ENCODE measurements at regions not wholly inside any gene's neighbourhood (a gene's known extent, or its start where the extent isn't known, plus 50 kb on each side); places are given as distances from the start of the nearest gene placed in this dataset.

DNA sequence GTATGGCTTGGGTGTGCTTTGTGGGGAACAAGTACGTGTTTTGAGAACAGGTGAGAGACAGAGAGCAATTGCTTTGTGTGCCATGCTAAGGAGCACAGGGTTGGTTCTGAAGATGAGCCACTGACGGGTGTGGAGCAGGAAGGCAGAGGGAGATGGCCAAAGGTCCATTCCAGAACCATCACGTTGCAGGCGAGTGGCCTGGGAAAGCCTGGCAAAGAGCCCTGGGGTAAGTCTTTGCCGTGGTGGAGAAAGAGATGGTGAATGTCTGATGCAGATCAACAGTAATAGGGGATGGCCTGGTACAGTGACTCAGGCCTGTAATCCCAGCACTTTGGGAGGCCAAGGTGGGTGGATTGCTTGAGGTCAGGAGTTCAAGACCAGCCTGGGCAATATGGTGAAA is 93.5 kb upstream of the ZNF521 start:
- TF ChIP-seq, protein P1, sequence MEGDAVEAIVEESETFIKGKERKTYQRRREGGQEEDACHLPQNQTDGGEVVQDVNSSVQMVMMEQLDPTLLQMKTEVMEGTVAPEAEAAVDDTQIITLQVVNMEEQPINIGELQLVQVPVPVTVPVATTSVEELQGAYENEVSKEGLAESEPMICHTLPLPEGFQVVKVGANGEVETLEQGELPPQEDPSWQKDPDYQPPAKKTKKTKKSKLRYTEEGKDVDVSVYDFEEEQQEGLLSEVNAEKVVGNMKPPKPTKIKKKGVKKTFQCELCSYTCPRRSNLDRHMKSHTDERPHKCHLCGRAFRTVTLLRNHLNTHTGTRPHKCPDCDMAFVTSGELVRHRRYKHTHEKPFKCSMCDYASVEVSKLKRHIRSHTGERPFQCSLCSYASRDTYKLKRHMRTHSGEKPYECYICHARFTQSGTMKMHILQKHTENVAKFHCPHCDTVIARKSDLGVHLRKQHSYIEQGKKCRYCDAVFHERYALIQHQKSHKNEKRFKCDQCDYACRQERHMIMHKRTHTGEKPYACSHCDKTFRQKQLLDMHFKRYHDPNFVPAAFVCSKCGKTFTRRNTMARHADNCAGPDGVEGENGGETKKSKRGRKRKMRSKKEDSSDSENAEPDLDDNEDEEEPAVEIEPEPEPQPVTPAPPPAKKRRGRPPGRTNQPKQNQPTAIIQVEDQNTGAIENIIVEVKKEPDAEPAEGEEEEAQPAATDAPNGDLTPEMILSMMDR (conservative IDR thresholded peaks at IDR 0.05; ENCODE audit: low read depth, low read length): no peak
- DNase-seq (ENCODE audit: low read depth): no peak
- H3K4me3 ChIP-seq (ENCODE audit: low read depth, low read length): no peak overlapping the region

GRCh38 chr18:25443776-25444175 is 91.8 kb upstream of the ZNF521 start:
- TF ChIP-seq, protein P1 (conservative IDR thresholded peaks at IDR 0.05; ENCODE audit: low read depth, low read length): no peak
- no peak for DNase-seq (ENCODE audit: low read depth)
- H3K4me3 ChIP-seq (ENCODE audit: low read depth, low read length): no peak overlapping the region

GRCh38 chr18:25435149-25435782 is 83.3 kb upstream of the ZNF521 start:
- DNase-seq (ENCODE audit: low read depth): no peak

DNA sequence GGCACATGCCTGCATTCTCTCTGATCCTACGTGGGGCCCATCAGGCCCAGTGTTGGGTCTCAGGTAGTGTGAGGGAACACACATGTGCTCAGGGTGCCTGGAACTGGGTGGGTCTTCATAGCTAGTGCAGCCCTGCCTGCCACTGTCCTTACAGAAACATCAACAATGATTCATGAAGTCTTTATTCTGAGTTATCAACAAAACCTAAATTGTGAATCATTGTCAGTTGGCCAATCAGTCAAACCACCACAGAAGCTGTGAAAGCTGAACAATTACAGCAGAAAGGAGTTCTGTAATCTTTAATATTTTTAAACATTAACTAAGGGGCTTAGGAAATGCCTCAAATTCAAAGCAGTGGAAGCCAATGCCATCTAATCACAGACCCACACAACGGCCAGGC is 82.8 kb upstream of the ZNF521 start:
- no peak overlapping the region for H3K4me3 ChIP-seq (ENCODE audit: low read depth, low read length)
- no peak for DNase-seq (ENCODE audit: low read depth)
- TF ChIP-seq, protein P1 (conservative IDR thresholded peaks at IDR 0.05; ENCODE audit: low read depth, low read length): no peak

More at GRCh38 chr18:25435149-25435782, 83.3 kb upstream of the ZNF521 start:
- TF ChIP-seq, protein P1 (conservative IDR thresholded peaks at IDR 0.05; ENCODE audit: low read depth, low read length): no peak
- H3K4me3 ChIP-seq (ENCODE audit: low read depth, low read length): no peak overlapping the region

DNA sequence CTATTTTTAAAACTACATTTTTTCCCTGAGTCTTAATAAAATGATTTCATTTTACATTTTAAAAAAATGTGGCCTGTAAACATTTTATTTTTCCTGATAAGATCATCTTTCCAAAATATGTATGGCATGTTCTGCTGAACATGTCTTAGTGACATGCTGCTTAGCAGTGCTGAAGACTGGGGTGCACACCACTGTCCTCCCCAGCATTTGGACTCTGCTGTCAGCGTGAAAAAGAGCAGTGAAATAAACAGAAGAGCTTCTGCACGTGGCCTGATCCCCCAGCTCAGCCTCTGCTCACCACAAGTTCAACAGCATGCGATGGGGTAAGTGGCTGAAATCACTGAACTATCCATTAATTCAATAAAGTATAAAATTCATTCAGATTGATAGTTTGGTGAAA is 81.6 kb upstream of the ZNF521 start:
- no peak overlapping the region for H3K4me3 ChIP-seq (ENCODE audit: low read depth, low read length)
- no peak for DNase-seq (ENCODE audit: low read depth)
- TF ChIP-seq, protein P1 (conservative IDR thresholded peaks at IDR 0.05; ENCODE audit: low read depth, low read length): no peak

GRCh38 chr18:25425024-25425423 is 73.1 kb upstream of the ZNF521 start:
- no peak for DNase-seq (ENCODE audit: low read depth)
- H3K4me3 ChIP-seq (ENCODE audit: low read depth, low read length): no peak overlapping the region
- TF ChIP-seq, protein P1 (conservative IDR thresholded peaks at IDR 0.05; ENCODE audit: low read depth, low read length): no peak

- H3K4me3 ChIP-seq (ENCODE audit: low read depth, low read length): no peak overlapping the region
- TF ChIP-seq, protein P1 (conservative IDR thresholded peaks at IDR 0.05; ENCODE audit: low read depth, low read length): no peak
- DNase-seq (ENCODE audit: low read depth): no peak
Measured at GRCh38 chr18:25423760-25424159, 71.8 kb upstream of the ZNF521 start.
